ENCODE measurements at regions not wholly inside any gene's neighbourhood (a gene's known extent, or its start where the extent isn't known, plus 50 kb on each side); places are given as distances from the start of the nearest gene placed in this dataset.

DNA sequence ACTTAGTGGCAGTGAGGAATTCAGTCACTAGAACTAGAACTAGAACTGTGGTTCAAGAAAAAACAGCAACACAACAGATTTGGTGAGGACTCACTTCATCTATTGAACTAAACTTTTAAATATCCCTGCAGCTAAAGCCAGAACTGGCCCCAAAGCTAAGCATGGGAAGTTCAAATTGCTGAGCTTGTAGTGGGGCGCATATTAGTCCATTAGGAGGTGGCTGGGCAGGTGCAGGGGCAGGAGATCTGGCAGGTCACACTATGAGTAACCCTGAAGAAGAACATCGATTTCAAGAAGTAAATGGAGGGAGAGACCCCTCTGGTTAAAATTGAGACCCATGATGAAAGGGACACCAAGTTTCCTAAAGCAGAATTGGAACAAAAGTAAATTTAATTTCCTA, 73.8 kb upstream of the UBAC2 start:
- POLR2A ChIA-PET: no interaction called here
- ATAC-seq (no peak), DNase-seq (ENCODE audit: low spot score) (no peak)

DNA sequence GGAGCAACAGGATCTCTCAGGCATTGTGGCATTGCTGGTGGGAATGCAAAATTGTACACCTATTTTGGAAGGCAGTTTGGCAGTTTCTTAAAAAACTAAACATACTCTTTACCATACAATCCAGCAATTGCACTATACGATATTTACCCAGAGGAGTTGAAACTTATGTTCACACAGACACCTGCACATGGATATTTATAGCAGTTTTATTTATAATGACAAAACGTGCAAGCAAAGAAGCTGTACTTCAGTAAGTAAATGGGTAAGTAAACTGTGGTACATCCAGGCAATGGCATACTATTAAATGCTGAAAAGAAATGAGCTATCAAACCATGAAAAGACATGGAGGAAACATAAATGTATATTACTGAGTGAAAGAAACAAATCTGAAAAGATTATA, 71.6 kb upstream of the UBAC2 start:
- ChIA-PET CTCF (no interaction called here), POLR2A (no interaction called here)
- TF ChIP-seq CBFB (CRISPR knock-in tag; IDR thresholded peaks at IDR 0.05; ENCODE audit: low read depth) (no peak), GRHL2 (CRISPR knock-in tag; IDR thresholded peaks at IDR 0.05; ENCODE audit: insufficient replicate concordance, severe bottlenecking) (no peak), GABPB1 (CRISPR knock-in tag; IDR thresholded peaks at IDR 0.05) (no peak), ZNF138 (CRISPR knock-in tag; conservative IDR thresholded peaks at IDR 0.05) (no peak), OVOL2 (CRISPR knock-in tag; IDR thresholded peaks at IDR 0.05; ENCODE audit: borderline replicate concordance) (no peak), IRF2 (CRISPR knock-in tag; IDR thresholded peaks at IDR 0.05; ENCODE audit: borderline replicate concordance, low read depth) (no peak)
- TF ChIP-seq, protein P1, sequence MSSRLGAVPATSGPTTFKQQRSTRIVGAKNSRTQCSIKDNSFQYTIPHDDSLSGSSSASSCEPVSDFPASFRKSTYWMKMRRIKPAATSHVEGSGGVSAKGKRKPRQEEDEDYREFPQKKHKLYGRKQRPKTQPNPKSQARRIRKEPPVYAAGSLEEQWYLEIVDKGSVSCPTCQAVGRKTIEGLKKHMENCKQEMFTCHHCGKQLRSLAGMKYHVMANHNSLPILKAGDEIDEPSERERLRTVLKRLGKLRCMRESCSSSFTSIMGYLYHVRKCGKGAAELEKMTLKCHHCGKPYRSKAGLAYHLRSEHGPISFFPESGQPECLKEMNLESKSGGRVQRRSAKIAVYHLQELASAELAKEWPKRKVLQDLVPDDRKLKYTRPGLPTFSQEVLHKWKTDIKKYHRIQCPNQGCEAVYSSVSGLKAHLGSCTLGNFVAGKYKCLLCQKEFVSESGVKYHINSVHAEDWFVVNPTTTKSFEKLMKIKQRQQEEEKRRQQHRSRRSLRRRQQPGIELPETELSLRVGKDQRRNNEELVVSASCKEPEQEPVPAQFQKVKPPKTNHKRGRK (CRISPR knock-in tag; IDR thresholded peaks at IDR 0.05; ENCODE audit: borderline replicate concordance): no peak
- TF ChIP-seq, protein P2, sequence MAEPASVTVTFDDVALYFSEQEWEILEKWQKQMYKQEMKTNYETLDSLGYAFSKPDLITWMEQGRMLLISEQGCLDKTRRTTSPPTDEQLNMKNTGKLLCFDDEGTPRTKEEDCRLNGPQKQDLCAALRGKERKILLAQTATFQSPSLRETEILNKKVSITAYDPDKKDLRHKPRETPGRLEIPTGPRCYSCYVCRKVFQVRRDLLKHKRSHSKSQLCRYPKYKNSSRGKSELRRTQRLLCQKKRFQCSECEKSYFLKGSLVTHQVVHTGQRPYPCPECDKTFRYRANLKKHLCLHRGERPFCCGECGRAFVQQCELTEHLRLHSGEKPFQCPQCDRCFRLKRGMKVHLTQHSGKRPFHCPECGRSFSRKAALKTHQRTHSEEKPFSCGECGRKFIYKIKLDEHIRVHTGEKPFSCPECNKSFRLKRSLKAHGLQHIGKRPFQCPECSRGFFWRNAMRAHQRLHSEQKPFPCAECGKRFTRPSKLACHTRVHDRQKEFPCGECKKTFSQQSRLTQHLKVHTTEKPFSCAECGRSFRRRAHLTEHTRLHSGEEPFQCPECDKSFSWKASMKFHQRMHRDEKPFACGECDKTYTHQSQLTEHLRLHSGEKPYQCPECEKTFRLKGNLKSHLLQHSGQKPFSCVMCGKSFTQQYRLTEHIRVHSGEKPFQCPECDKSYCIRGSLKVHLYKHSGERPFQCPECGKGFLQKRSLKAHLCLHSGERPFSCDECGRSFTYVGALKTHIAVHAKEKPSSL (CRISPR knock-in tag; conservative IDR thresholded peaks at IDR 0.05): no peak
- TF ChIP-seq, protein P3, sequence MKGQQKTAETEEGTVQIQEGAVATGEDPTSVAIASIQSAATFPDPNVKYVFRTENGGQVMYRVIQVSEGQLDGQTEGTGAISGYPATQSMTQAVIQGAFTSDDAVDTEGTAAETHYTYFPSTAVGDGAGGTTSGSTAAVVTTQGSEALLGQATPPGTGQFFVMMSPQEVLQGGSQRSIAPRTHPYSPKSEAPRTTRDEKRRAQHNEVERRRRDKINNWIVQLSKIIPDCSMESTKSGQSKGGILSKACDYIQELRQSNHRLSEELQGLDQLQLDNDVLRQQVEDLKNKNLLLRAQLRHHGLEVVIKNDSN (CRISPR knock-in tag; IDR thresholded peaks at IDR 0.05): no peak
- TF ChIP-seq, protein P4, sequence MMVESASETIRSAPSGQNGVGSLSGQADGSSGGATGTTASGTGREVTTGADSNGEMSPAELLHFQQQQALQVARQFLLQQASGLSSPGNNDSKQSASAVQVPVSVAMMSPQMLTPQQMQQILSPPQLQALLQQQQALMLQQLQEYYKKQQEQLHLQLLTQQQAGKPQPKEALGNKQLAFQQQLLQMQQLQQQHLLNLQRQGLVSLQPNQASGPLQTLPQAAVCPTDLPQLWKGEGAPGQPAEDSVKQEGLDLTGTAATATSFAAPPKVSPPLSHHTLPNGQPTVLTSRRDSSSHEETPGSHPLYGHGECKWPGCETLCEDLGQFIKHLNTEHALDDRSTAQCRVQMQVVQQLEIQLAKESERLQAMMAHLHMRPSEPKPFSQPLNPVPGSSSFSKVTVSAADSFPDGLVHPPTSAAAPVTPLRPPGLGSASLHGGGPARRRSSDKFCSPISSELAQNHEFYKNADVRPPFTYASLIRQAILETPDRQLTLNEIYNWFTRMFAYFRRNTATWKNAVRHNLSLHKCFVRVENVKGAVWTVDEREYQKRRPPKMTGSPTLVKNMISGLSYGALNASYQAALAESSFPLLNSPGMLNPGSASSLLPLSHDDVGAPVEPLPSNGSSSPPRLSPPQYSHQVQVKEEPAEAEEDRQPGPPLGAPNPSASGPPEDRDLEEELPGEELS (CRISPR knock-in tag; IDR thresholded peaks at IDR 0.05): no peak
- Mint-ChIP-seq H3K27ac (no peak overlapping the region), H3K4me1 (no peaks in the 10 kb centered on the region), H3K27me3 (ENCODE audit: low read depth) (peaks cover 31% of the 10 kb centered on the region), H3K36me3 (no peaks in the 10 kb centered on the region), H3K9me3 (no peaks in the 10 kb centered on the region), H3K4me3 (no peak overlapping the region)
- DNase-seq (ENCODE audit: low spot score) (no peak), ATAC-seq (no peak)

More for the DNA sequence above, 73.8 kb upstream of the UBAC2 start:
- peaks cover 51% of the 10 kb centered on the region for H3K27me3 Mint-ChIP-seq (ENCODE audit: low read depth)
- no peak overlapping the region for H3K4me3 Mint-ChIP-seq
- H3K4me1 Mint-ChIP-seq: peaks cover 3% of the 10 kb centered on the region
- TF ChIP-seq, protein P5, sequence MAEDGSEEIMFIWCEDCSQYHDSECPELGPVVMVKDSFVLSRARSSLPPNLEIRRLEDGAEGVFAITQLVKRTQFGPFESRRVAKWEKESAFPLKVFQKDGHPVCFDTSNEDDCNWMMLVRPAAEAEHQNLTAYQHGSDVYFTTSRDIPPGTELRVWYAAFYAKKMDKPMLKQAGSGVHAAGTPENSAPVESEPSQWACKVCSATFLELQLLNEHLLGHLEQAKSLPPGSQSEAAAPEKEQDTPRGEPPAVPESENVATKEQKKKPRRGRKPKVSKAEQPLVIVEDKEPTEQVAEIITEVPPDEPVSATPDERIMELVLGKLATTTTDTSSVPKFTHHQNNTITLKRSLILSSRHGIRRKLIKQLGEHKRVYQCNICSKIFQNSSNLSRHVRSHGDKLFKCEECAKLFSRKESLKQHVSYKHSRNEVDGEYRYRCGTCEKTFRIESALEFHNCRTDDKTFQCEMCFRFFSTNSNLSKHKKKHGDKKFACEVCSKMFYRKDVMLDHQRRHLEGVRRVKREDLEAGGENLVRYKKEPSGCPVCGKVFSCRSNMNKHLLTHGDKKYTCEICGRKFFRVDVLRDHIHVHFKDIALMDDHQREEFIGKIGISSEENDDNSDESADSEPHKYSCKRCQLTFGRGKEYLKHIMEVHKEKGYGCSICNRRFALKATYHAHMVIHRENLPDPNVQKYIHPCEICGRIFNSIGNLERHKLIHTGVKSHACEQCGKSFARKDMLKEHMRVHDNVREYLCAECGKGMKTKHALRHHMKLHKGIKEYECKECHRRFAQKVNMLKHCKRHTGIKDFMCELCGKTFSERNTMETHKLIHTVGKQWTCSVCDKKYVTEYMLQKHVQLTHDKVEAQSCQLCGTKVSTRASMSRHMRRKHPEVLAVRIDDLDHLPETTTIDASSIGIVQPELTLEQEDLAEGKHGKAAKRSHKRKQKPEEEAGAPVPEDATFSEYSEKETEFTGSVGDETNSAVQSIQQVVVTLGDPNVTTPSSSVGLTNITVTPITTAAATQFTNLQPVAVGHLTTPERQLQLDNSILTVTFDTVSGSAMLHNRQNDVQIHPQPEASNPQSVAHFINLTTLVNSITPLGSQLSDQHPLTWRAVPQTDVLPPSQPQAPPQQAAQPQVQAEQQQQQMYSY (CRISPR knock-in tag; IDR thresholded peaks at IDR 0.05): no peak
- TF ChIP-seq FOXP1 (CRISPR knock-in tag; IDR thresholded peaks at IDR 0.05; ENCODE audit: borderline replicate concordance): no peak
- TF ChIP-seq, protein P6, sequence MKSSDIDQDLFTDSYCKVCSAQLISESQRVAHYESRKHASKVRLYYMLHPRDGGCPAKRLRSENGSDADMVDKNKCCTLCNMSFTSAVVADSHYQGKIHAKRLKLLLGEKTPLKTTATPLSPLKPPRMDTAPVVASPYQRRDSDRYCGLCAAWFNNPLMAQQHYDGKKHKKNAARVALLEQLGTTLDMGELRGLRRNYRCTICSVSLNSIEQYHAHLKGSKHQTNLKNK (CRISPR knock-in tag; IDR thresholded peaks at IDR 0.05): no peak
- TF ChIP-seq, protein P7, sequence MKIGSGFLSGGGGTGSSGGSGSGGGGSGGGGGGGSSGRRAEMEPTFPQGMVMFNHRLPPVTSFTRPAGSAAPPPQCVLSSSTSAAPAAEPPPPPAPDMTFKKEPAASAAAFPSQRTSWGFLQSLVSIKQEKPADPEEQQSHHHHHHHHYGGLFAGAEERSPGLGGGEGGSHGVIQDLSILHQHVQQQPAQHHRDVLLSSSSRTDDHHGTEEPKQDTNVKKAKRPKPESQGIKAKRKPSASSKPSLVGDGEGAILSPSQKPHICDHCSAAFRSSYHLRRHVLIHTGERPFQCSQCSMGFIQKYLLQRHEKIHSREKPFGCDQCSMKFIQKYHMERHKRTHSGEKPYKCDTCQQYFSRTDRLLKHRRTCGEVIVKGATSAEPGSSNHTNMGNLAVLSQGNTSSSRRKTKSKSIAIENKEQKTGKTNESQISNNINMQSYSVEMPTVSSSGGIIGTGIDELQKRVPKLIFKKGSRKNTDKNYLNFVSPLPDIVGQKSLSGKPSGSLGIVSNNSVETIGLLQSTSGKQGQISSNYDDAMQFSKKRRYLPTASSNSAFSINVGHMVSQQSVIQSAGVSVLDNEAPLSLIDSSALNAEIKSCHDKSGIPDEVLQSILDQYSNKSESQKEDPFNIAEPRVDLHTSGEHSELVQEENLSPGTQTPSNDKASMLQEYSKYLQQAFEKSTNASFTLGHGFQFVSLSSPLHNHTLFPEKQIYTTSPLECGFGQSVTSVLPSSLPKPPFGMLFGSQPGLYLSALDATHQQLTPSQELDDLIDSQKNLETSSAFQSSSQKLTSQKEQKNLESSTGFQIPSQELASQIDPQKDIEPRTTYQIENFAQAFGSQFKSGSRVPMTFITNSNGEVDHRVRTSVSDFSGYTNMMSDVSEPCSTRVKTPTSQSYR (CRISPR knock-in tag; IDR thresholded peaks at IDR 0.05): no peak
- no peak for TF ChIP-seq TP53 (CRISPR knock-in tag; IDR thresholded peaks at IDR 0.05)
- H3K27ac Mint-ChIP-seq: no peak overlapping the region
- no peaks in the 10 kb centered on the region for H3K36me3 Mint-ChIP-seq
- no peaks in the 10 kb centered on the region for H3K9me3 Mint-ChIP-seq
- CTCF ChIA-PET: no interaction called here

All from WTC11 (cell line).